ENCODE measurements at regions not wholly inside any gene's neighbourhood (a gene's known extent, or its start where the extent isn't known, plus 50 kb on each side); places are given as distances from the start of the nearest gene placed in this dataset.

DNA sequence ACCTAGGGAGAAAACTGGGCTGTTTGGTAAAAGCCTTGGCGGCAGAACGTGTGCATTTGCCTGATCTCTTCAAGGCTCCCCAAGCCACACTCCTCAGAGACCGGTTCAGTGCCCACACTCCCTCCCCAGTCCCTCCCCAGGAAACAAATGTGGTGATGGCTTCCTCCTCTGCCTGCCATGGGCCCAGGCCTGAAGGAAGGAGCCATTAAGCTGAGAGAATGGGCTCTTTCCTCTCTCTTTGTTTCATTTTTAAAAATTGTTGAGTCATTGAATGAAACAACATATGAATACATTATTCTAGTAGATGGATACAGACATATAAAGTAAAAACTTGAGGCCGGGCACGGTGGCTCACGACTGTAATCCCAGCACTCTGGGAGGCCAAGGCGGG, 50.6 kb upstream of the YWHAQ start:
- DNase-seq (ENCODE audit: low spot score), result no peak

DNA sequence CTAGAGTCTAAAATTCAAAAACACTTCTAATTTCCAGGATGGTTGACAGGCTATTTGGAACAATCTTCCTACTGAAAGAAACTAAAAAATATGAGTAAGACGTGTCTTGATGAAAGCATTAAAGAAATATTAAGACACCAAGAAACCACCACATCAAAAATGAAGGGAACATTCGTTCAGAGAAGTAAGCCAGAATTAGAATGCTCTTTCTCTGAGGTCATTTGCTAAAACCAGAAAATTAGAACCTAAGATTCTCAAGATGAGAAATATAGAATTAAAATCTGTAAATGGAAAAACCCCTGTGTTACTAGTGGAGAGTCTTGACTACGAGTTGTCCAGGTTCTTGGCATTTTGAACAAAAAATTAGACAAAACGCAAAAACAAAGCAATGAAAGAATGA, 54.8 kb upstream of the YWHAQ start:
- DNase-seq (ENCODE audit: low spot score), result no peak

DNA sequence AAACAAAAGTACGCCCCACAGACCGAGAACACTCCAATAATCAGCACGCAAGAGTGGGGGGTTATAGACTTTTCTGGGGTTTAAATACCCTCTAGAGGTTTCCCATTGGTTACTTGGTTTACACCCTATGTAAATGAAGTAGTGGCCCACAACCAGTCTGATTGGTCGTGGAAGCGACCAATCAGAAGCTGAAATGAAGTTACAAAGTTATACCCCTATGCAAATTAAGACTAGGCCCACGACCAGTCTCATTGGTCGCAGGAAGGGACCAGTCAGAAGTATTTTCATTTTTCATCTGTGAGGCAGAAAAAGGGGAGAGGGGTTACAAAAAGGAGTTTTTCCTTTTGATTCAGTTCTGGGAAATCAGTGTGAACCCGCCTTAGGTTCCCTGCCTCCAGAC, 55.3 kb upstream of the YWHAQ start:
- DNase-seq (ENCODE audit: low spot score), result no peak

DNA sequence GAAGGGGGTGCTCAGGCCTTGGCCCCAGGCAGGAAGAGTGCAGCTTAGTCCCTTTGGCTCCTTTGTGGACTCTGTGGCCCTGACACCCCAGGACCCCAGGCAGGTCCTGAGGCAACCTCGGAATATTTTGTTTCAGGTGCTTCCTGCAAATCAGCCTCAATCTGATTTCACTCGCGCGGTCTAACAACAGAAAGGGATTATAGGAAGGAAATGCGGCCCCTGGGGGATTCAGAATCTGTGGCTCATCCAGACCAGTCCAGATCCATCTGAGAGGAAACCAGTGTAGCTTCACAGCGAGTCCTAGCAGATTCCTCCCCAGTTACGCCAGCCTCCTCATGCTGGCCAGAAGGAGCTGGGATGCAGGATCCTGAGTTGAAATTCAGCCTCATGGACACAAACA, 59.5 kb upstream of the YWHAQ start:
- peak; percentile 88 for DNase-seq (ENCODE audit: low spot score)

- no peak for DNase-seq (ENCODE audit: low spot score)
Measured at GRCh38 chr2:9690716-9691498, 60.1 kb upstream of the YWHAQ start.

GRCh38 chr2:9692456-9693195, 61.8 kb upstream of the YWHAQ start:
- no peak for DNase-seq (ENCODE audit: low spot score)

- DNase-seq (ENCODE audit: low spot score), result peak; percentile 92
Measured at GRCh38 chr2:9693196-9693491, 62.3 kb upstream of the YWHAQ start.

- no peak for DNase-seq (ENCODE audit: low spot score)
Measured at GRCh38 chr2:9693646-9694045, 62.8 kb upstream of the YWHAQ start.

GRCh38 chr2:9694661-9695234, 64.0 kb upstream of the YWHAQ start:
- DNase-seq (ENCODE audit: low spot score), result no peak

- DNase-seq (ENCODE audit: low spot score), result no peak
Measured at GRCh38 chr2:9695941-9696340, 65.1 kb upstream of the YWHAQ start.

DNA sequence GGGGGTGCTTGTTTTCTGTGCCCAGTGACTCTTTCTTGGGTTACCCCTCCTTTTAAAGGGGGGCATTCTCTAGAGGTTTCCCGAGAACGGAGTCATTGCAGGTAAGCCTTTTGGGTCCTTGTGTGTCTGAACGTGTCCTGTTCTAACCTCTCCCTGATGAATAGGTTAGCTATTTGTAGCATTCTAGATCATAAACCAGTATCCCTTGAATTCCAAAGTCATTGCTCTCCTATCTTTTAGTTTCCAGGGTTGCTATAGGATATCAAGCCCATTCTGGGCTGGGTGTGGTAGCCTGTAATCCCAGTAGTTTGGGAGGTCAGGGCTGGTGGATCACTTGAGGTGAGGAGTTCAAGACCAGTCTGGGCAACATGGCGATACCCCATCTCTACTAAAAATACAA, 65.9 kb upstream of the YWHAQ start:
- no peak for DNase-seq (ENCODE audit: low spot score)

- DNase-seq (ENCODE audit: low spot score), result no peak
Measured at GRCh38 chr2:9697909-9698308, 67.1 kb upstream of the YWHAQ start.

- DNase-seq (ENCODE audit: low spot score), result peak; percentile 88
Measured at GRCh38 chr2:9699139-9700108, 68.6 kb upstream of the YWHAQ start.

GRCh38 chr2:9700109-9700495, 69.3 kb upstream of the YWHAQ start:
- no peak for DNase-seq (ENCODE audit: low spot score)

DNA sequence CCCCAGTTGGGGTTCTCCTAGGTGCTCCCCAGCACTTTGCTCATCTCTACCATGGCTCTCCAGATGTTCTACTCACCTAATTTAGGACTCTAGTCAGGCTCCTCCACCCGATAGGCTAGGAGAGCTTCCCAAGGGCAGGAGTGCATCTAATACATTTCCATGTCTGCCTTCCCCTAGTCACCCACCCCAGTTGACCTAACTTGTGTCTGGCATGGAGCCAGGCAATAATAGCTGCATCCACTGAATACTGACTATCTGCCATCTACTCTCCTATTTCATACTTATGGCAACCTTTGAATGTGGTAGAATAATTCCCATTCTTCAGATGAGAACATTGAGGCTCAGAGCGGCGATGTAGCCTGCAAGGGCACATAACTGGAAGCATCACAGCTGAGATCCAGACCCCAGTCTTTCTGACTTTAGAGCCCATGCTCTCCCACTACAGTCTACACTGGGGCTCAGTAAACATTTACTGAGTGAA, 71.8 kb upstream of the YWHAQ start:
- DNase-seq (ENCODE audit: low spot score), result no peak

- DNase-seq (ENCODE audit: low spot score), result peak; percentile 69
Measured at GRCh38 chr2:9703085-9703678, 72.4 kb upstream of the YWHAQ start.

DNA sequence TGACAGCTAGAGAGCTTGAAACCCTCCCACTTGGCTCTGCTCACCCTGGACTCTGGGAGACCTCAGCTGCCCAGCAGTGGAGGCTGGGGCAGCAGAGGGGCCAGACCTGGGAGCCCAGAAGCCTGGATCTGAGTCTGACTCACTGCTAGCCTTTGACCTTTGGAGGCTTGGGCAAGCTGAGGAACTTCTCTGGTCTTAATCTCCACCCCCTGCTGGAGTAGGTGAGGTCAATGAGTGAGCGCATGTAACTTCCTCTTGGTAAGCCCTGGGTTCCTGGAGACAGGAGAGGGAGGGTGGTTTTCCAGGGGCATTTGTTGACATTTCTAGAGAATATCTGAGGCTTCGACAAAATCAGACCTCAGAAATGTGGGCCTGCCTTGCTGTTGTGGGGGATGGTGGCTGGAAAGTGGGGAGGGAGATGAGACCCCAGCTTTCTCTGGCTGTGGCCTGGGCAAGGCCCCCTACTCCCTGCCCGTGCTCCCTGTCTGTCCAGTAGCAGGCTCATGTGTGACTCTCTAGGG, 73.0 kb upstream of the YWHAQ start:
- DNase-seq (ENCODE audit: low spot score), result peak; percentile 71

GRCh38 chr2:9704600-9704999, 73.8 kb upstream of the YWHAQ start:
- no peak for DNase-seq (ENCODE audit: low spot score)

GRCh38 chr2:9705196-9705595, 74.4 kb upstream of the YWHAQ start:
- no peak for DNase-seq (ENCODE audit: low spot score)

DNA sequence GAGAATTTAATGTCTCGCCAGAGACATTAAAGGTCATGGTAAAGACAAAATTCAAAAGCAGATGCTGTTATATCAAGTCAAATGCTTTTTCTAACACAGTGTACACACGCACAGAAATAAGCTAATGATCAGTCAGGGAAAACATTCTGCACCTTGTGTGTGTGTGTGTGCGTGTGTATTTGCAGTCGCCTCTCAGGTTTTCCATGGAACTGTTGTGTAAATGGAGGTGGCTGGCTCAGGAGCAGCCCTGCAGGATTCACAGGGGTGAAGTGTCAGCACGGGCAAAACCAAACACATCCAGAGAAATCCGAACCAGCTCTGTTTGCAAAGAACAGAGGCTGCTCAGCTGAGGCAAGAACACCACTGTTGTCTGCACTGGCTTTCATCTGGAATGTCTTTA, 76.2 kb upstream of the YWHAQ start:
- no peak for DNase-seq (ENCODE audit: low spot score)

- DNase-seq (ENCODE audit: low spot score), result no peak
Measured at GRCh38 chr2:9707611-9708160, 76.9 kb upstream of the YWHAQ start.

All from hepatic stellate cell (primary cell).